VCaP (cell line): ENCODE measurements at regions not wholly inside any gene's neighbourhood (a gene's known extent, or its start where the extent isn't known, plus 50 kb on each side); places are given as distances from the start of the nearest gene placed in this dataset.
"Not testable (repeated sequence)": the region's sequence is repeated elsewhere in the genome, so short reads cannot be mapped to it uniquely, and the experiment has no call there.

Source experiments
- H3K27ac ChIP-seq: fragments of 450-650 bp; 2 replicates; pipeline ENCODE4 v1.5.1; 2017
- TF ChIP-seq, protein P1 (sequence below): fragments of 450-650 bp; conservative IDR thresholded peaks from 2 replicates; pipeline ENCODE4 v1.5.1; 2017; ENCODE audit warnings: mild to moderate bottlenecking, moderate library complexity

GRCh38 chr11:59029366-59029889 lies 56.7 kb upstream of the GLYATL1B start:
- no peak overlapping the region for H3K27ac ChIP-seq
- TF ChIP-seq, protein P1, sequence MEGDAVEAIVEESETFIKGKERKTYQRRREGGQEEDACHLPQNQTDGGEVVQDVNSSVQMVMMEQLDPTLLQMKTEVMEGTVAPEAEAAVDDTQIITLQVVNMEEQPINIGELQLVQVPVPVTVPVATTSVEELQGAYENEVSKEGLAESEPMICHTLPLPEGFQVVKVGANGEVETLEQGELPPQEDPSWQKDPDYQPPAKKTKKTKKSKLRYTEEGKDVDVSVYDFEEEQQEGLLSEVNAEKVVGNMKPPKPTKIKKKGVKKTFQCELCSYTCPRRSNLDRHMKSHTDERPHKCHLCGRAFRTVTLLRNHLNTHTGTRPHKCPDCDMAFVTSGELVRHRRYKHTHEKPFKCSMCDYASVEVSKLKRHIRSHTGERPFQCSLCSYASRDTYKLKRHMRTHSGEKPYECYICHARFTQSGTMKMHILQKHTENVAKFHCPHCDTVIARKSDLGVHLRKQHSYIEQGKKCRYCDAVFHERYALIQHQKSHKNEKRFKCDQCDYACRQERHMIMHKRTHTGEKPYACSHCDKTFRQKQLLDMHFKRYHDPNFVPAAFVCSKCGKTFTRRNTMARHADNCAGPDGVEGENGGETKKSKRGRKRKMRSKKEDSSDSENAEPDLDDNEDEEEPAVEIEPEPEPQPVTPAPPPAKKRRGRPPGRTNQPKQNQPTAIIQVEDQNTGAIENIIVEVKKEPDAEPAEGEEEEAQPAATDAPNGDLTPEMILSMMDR: no peak

- TF ChIP-seq, protein P1: no peak
Observed at GRCh38 chr11:59030037-59030436, 56.1 kb upstream of the GLYATL1B start.

DNA sequence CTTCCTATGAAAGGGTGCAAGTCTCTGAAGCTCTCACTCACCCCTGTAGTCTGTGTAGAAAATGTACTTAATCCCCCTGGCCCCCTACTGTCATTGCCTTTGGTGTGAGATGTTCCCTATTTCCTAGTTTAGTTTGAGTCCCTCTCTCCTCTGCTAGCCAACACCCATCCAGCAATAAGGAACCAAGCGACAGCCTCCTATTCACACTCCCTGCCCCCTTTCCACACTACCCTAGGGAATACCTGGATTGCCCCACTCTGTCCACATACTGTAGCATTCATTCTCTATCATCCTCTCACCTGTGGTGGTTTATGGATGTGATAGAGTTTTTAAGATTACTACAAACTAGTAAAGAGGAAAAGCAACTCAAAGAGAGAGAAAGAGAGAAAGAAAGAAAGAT lies 54.4 kb upstream of the GLYATL1B start:
- not testable (repeated sequence) for H3K27ac ChIP-seq

More at GRCh38 chr11:59030037-59030436, 56.1 kb upstream of the GLYATL1B start:
- no peak overlapping the region for H3K27ac ChIP-seq
